ENCODE measurements at regions not wholly inside any gene's neighbourhood (a gene's known extent, or its start where the extent isn't known, plus 50 kb on each side); places are given as distances from the start of the nearest gene placed in this dataset.
A peak's percentile ranks its signal among the peaks of the same experiment; 100 is the strongest.

GRCh38 chrY:15345471-15346155, 821.3 kb downstream of the NLGN4Y start:
- Mint-ChIP-seq H3K4me1 (no peaks in the 10 kb centered on the region), H3K27ac (no peak overlapping the region), H3K36me3 (ENCODE audit: low read depth) (no peaks in the 10 kb centered on the region), H3K4me3 (no peak overlapping the region), H3K9me3 (no peaks in the 10 kb centered on the region), H3K27me3 (no peaks in the 10 kb centered on the region)
- DNase-seq (no peak), ATAC-seq (ENCODE audit: low read depth) (no peak)
- ChIA-PET CTCF (no interaction called here), POLR2A (no interaction called here)
- no peak for TF ChIP-seq CTCF (IDR thresholded peaks at IDR 0.05)
- intact Hi-C loops (cut with micrococcal nuclease): no loop called here

GRCh38 chrY:15349351-15349750, 825.0 kb downstream of the NLGN4Y start:
- no peak for TF ChIP-seq CTCF (IDR thresholded peaks at IDR 0.05)
- intact Hi-C loops (cut with micrococcal nuclease): no loop called here
- no peak for DNase-seq
- Mint-ChIP-seq H3K36me3 (ENCODE audit: low read depth) (no peaks in the 10 kb centered on the region), H3K4me3 (no peak overlapping the region), H3K27me3 (no peaks in the 10 kb centered on the region), H3K9me3 (no peaks in the 10 kb centered on the region), H3K4me1 (no peaks in the 10 kb centered on the region), H3K27ac (no peak overlapping the region)
- POLR2A ChIA-PET: no interaction called here
- CTCF ChIA-PET: no interaction called here
- ATAC-seq (ENCODE audit: low read depth): no peak

GRCh38 chrY:15355321-15355720, 831.0 kb downstream of the NLGN4Y start:
- Mint-ChIP-seq H3K27ac (no peak overlapping the region), H3K4me3 (no peak overlapping the region), H3K4me1 (peaks cover 3% of the 10 kb centered on the region), H3K9me3 (no peaks in the 10 kb centered on the region), H3K36me3 (ENCODE audit: low read depth) (no peaks in the 10 kb centered on the region), H3K27me3 (no peaks in the 10 kb centered on the region)
- TF ChIP-seq CTCF (IDR thresholded peaks at IDR 0.05): no peak
- intact Hi-C loops (cut with micrococcal nuclease): no loop called here
- ATAC-seq (ENCODE audit: low read depth) (peak; percentile 84), DNase-seq (no peak)
- POLR2A ChIA-PET: no interaction called here
- CTCF ChIA-PET: no interaction called here

- Mint-ChIP-seq H3K4me1 (peaks cover 1% of the 10 kb centered on the region), H3K9me3 (no peaks in the 10 kb centered on the region), H3K27ac (no peak overlapping the region), H3K4me3 (no peak overlapping the region), H3K27me3 (no peaks in the 10 kb centered on the region), H3K36me3 (ENCODE audit: low read depth) (no peaks in the 10 kb centered on the region)
- intact Hi-C loops (cut with micrococcal nuclease): no loop called here
- ATAC-seq (ENCODE audit: low read depth) (no peak), DNase-seq (no peak)
- ChIA-PET POLR2A (no interaction called here), CTCF (no interaction called here)
- no peak for TF ChIP-seq CTCF (IDR thresholded peaks at IDR 0.05)
These were observed 836.1 kb downstream of the NLGN4Y start for GRCh38 chrY:15360471-15360870.

GRCh38 chrY:15364996-15365395, 840.7 kb downstream of the NLGN4Y start:
- no peaks in the 10 kb centered on the region for H3K9me3 Mint-ChIP-seq

More at GRCh38 chrY:15364996-15365395, 840.7 kb downstream of the NLGN4Y start:
- intact Hi-C loops (cut with micrococcal nuclease): no loop called here
- no peak for DNase-seq
- ChIA-PET POLR2A (no interaction called here), CTCF (no interaction called here)
- no peak for ATAC-seq (ENCODE audit: low read depth)
- no peaks in the 10 kb centered on the region for H3K27me3 Mint-ChIP-seq
- no peaks in the 10 kb centered on the region for H3K36me3 Mint-ChIP-seq (ENCODE audit: low read depth)
- H3K27ac Mint-ChIP-seq: no peak overlapping the region
- H3K4me3 Mint-ChIP-seq: no peak overlapping the region
- H3K4me1 Mint-ChIP-seq: no peaks in the 10 kb centered on the region
- TF ChIP-seq CTCF (IDR thresholded peaks at IDR 0.05): no peak

Data from activated B cell treated with CpG ODN at 0.5 μM for 24 hours (primary cell).